ENCODE measurements at regions not wholly inside any gene's neighbourhood (a gene's known extent, or its start where the extent isn't known, plus 50 kb on each side); places are given as distances from the start of the nearest gene placed in this dataset.

GRCh38 chr18:68440433-68440832, 274.5 kb downstream of the TMX3 start:
- TF ChIP-seq EP300 (IDR thresholded peaks at IDR 0.05) = no peak
- no peak for TF ChIP-seq CTCF (IDR thresholded peaks at IDR 0.05)
- TF ChIP-seq POLR2A (IDR thresholded peaks at IDR 0.05) = no peak
